ENCODE measurements at regions not wholly inside any gene's neighbourhood (a gene's known extent, or its start where the extent isn't known, plus 50 kb on each side); places are given as distances from the start of the nearest gene placed in this dataset.

GRCh38 chr2:34105006-34105767 is 506.1 kb upstream of the FAM98A start:
- no TSS peak for BruUV-seq (replicated peaks)
- peak overlapping the region; percentile 71 for H3K27ac ChIP-seq

DNA sequence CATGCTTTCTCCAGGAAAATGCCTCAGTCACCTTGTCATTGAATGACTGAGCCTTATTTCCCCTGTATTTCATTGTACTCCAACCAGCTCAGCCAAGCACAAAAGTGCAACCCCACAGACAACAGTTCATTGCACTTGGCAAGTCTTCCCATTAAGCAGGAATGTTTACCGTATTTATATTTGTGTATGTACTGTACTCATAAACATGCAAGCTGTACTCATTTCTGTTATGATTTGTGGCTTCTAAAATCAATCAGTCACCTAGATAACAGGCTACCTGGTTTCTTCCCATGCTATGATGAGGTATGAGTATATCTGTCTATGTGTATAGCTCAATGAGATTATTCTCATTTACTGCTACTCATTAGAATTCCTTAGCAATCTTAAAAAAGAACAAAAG is 505.5 kb upstream of the FAM98A start:
- Histone ChIP-seq H3K4me1 (replicated peaks; ENCODE audit: insufficient read depth) (peaks cover 19% of the 10 kb centered on the region), H3F3A (ENCODE audit: insufficient read depth, low read depth) (no peaks in the 10 kb centered on the region; the same call in 1 of the 2 replicates), H2AFZ (no peak overlapping the region), H3K79me2 (ENCODE audit: low read depth) (no peaks in the 10 kb centered on the region), H3K4me2 (peak overlapping the region; percentile 16; the same call in 1 of the 2 replicates), H3K36me3 (ENCODE audit: low read depth) (no peaks in the 10 kb centered on the region), H3K27ac (peak overlapping the region; percentile 71), H4K20me1 (ENCODE audit: insufficient read depth) (no peaks in the 10 kb centered on the region), H3K9me3 (ENCODE audit: insufficient read depth, low read depth) (peaks cover 4% of the 10 kb centered on the region; the same call in 1 of the 2 replicates), H3K27me3 (ENCODE audit: insufficient read depth, low read depth) (no peaks in the 10 kb centered on the region), H3K4me3 (no peak overlapping the region), H3K9me2 (ENCODE audit: insufficient read depth) (no peaks in the 10 kb centered on the region)
- no peak for DNase-seq
- ChIA-PET POLR2A (ENCODE audit: unreplicated experiment) (no interaction called here), CTCF (no interaction called here)
- no peak for TF ChIP-seq EZH2 (IDR thresholded peaks at IDR 0.05; ENCODE audit: low read depth)
- TF ChIP-seq, protein P1, sequence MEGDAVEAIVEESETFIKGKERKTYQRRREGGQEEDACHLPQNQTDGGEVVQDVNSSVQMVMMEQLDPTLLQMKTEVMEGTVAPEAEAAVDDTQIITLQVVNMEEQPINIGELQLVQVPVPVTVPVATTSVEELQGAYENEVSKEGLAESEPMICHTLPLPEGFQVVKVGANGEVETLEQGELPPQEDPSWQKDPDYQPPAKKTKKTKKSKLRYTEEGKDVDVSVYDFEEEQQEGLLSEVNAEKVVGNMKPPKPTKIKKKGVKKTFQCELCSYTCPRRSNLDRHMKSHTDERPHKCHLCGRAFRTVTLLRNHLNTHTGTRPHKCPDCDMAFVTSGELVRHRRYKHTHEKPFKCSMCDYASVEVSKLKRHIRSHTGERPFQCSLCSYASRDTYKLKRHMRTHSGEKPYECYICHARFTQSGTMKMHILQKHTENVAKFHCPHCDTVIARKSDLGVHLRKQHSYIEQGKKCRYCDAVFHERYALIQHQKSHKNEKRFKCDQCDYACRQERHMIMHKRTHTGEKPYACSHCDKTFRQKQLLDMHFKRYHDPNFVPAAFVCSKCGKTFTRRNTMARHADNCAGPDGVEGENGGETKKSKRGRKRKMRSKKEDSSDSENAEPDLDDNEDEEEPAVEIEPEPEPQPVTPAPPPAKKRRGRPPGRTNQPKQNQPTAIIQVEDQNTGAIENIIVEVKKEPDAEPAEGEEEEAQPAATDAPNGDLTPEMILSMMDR (conservative IDR thresholded peaks at IDR 0.05), result no peak
- intact Hi-C loops (cut with micrococcal nuclease; ENCODE audit: unreplicated experiment), result no loop called here
- no TSS peak for BruUV-seq (replicated peaks)

More at GRCh38 chr2:34105006-34105767, 506.1 kb upstream of the FAM98A start:
- Histone ChIP-seq H3K9me2 (ENCODE audit: insufficient read depth) (no peaks in the 10 kb centered on the region), H2AFZ (no peak overlapping the region), H3K36me3 (ENCODE audit: low read depth) (no peaks in the 10 kb centered on the region), H3K79me2 (ENCODE audit: low read depth) (no peaks in the 10 kb centered on the region), H3K4me3 (no peak overlapping the region), H3K4me2 (peak overlapping the region; percentile 21), H3K9me3 (ENCODE audit: insufficient read depth, low read depth) (peaks cover 4% of the 10 kb centered on the region; the same call in 1 of the 2 replicates), H3F3A (ENCODE audit: insufficient read depth, low read depth) (no peaks in the 10 kb centered on the region; the same call in 1 of the 2 replicates), H3K27me3 (ENCODE audit: insufficient read depth, low read depth) (no peaks in the 10 kb centered on the region), H3K4me1 (replicated peaks; ENCODE audit: insufficient read depth) (peaks cover 19% of the 10 kb centered on the region), H4K20me1 (ENCODE audit: insufficient read depth) (no peaks in the 10 kb centered on the region)
- intact Hi-C loops (cut with micrococcal nuclease; ENCODE audit: unreplicated experiment), result no loop called here
- DNase-seq, result peak in 1 of 2 experiments; percentile 42
- ChIA-PET POLR2A (ENCODE audit: unreplicated experiment) (no interaction called here), CTCF (no interaction called here)
- TF ChIP-seq, protein P1 (conservative IDR thresholded peaks at IDR 0.05), result no peak
- TF ChIP-seq EZH2 (IDR thresholded peaks at IDR 0.05; ENCODE audit: low read depth), result no peak

GRCh38 chr2:34103437-34103836 is 504.3 kb upstream of the FAM98A start:
- POLR2A ChIA-PET (ENCODE audit: unreplicated experiment), result no interaction called here
- no peak overlapping the region for H2AFZ ChIP-seq

More at GRCh38 chr2:34103437-34103836, 504.3 kb upstream of the FAM98A start:
- no peak overlapping the region for H3K4me2 ChIP-seq
- H3K27ac ChIP-seq, result no peak overlapping the region
- H3K9me3 ChIP-seq (ENCODE audit: insufficient read depth, low read depth), result peaks cover 4% of the 10 kb centered on the region; the same call in 1 of the 2 replicates
- no peak for DNase-seq
- H3K27me3 ChIP-seq (ENCODE audit: insufficient read depth, low read depth), result no peaks in the 10 kb centered on the region
- H3K36me3 ChIP-seq (ENCODE audit: low read depth), result no peaks in the 10 kb centered on the region
- H3K4me3 ChIP-seq, result no peak overlapping the region
- no peaks in the 10 kb centered on the region for H3K79me2 ChIP-seq (ENCODE audit: low read depth)
- no peaks in the 10 kb centered on the region for H4K20me1 ChIP-seq (ENCODE audit: insufficient read depth)
- intact Hi-C loops (cut with micrococcal nuclease; ENCODE audit: unreplicated experiment), result no loop called here
- CTCF ChIA-PET, result no interaction called here
- no peaks in the 10 kb centered on the region for H3K9me2 ChIP-seq (ENCODE audit: insufficient read depth)
- TF ChIP-seq, protein P1 (conservative IDR thresholded peaks at IDR 0.05), result no peak
- no peak for TF ChIP-seq EZH2 (IDR thresholded peaks at IDR 0.05; ENCODE audit: low read depth)
- H3K4me1 ChIP-seq (replicated peaks; ENCODE audit: insufficient read depth), result peaks cover 19% of the 10 kb centered on the region
- BruUV-seq (replicated peaks), result no TSS peak
- no peaks in the 10 kb centered on the region; the same call in 1 of the 2 replicates for H3F3A ChIP-seq (ENCODE audit: insufficient read depth, low read depth)

Measured in PC-9 (cell line).